ENCODE measurements at regions not wholly inside any gene's neighbourhood (a gene's known extent, or its start where the extent isn't known, plus 50 kb on each side); places are given as distances from the start of the nearest gene placed in this dataset.

DNA sequence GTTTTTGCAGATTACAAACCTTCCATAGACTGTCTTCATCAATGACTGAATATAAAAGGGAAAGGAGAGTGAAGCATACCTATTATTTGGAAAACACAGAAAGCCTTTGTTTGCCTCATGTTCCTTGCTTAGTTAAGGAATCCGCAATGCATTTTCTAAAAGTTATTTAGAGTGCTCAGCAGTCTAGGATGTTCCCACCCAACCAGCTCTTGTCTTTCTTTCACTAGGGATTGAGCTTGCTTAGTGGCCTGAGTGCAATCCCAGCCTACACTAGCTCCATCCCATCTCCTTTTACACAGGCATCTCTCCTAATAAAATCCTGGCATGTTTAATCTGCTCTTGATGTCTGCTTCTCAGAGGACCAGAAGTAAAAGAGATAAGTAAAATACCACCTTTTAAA, 850.5 kb upstream of the GJE1 start:
- DNase-seq (ENCODE audit: low read depth), result no peak
- no peak overlapping the region for H3K4me3 ChIP-seq (ENCODE audit: low read depth, low read length)
- TF ChIP-seq, protein P1, sequence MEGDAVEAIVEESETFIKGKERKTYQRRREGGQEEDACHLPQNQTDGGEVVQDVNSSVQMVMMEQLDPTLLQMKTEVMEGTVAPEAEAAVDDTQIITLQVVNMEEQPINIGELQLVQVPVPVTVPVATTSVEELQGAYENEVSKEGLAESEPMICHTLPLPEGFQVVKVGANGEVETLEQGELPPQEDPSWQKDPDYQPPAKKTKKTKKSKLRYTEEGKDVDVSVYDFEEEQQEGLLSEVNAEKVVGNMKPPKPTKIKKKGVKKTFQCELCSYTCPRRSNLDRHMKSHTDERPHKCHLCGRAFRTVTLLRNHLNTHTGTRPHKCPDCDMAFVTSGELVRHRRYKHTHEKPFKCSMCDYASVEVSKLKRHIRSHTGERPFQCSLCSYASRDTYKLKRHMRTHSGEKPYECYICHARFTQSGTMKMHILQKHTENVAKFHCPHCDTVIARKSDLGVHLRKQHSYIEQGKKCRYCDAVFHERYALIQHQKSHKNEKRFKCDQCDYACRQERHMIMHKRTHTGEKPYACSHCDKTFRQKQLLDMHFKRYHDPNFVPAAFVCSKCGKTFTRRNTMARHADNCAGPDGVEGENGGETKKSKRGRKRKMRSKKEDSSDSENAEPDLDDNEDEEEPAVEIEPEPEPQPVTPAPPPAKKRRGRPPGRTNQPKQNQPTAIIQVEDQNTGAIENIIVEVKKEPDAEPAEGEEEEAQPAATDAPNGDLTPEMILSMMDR (IDR thresholded peaks at IDR 0.05; ENCODE audit: insufficient read depth, low read length), result no peak

DNA sequence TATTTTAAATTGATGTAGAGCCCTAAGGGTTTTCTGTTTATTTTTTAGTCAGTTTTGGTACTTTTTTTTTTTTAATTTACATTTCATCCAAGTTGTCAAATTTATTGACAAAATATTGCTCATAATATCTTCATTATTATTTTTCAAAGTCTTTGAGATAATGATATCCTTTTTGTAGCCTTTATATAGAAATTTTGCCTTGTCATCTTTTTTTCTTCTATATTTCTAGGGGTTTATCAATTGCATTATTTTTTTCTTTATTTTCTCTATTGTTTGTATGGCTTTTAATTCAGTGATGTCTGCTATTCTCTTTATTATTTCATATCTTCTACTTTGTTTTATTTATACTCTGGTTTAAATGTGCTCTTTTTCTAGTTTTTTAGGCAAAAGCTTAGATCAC, 863.0 kb upstream of the GJE1 start:
- DNase-seq (ENCODE audit: low read depth), result no peak
- TF ChIP-seq, protein P1 (IDR thresholded peaks at IDR 0.05; ENCODE audit: insufficient read depth, low read length), result no peak
- no peak overlapping the region for H3K4me3 ChIP-seq (ENCODE audit: low read depth, low read length)

DNA sequence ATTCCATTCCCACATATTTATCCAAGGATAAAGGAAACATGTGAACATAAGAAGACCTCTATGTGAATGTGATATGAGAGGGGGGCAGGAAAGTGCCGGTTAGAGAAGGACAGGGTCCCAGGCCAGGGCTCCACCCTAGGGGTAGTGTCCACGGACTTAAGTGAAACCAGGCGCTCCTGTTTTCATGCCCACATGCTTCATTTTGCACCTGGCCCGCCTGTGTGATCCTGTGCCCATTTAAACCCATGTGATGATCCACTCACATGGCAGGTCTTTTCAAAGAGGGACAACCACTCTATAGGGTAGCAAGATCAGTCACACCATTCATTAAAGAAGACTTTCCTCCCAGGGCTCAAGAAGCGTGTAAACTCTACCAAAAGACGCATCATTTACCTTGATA, 865.3 kb upstream of the GJE1 start:
- no peak overlapping the region for H3K4me3 ChIP-seq (ENCODE audit: low read depth, low read length)
- TF ChIP-seq, protein P1 (IDR thresholded peaks at IDR 0.05; ENCODE audit: insufficient read depth, low read length), result no peak
- DNase-seq (ENCODE audit: low read depth), result no peak

DNA sequence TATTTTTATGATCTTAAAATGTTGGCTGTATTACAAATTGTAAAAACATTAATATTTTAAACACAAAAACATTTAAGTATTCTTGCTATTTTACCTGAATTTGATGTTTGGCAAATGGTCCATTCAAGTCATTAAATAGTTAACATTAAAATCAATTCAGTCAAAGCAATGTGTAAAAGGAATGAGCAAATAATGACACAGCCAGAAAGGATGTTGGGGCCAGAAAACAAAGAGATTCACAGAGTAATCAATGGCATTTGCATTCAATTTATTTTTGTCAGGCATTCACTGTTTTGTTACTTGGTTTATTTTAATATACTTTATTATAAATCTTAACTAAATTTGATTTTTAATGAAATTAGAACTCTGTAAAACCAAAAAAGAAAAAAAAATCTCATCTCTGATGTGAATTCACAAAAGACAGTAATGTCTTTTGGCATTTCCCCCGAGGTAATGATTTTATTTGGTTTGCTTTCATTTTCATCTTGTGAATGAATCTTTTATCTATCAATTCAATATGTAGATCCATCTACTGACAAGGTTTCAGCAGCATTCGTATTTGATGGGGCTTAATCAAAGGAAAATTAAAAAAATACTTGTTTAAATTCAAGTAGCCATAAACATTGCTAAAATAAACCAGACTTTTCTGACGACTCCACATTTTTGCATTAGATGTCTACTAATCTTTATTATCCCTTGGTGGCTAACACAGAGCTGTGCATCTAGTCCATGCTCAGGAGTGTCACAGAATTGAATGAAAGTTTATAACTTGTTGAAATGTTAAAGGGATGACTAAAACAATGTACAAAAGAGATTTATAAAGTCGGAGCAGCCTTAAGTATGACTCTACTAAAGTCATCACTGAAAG, 866.7 kb upstream of the GJE1 start:
- peak; percentile 17 for DNase-seq (ENCODE audit: low read depth)
- TF ChIP-seq, protein P1 (IDR thresholded peaks at IDR 0.05; ENCODE audit: insufficient read depth, low read length), result no peak
- peak overlapping the region; percentile 29 for H3K4me3 ChIP-seq (ENCODE audit: low read depth, low read length)

DNA sequence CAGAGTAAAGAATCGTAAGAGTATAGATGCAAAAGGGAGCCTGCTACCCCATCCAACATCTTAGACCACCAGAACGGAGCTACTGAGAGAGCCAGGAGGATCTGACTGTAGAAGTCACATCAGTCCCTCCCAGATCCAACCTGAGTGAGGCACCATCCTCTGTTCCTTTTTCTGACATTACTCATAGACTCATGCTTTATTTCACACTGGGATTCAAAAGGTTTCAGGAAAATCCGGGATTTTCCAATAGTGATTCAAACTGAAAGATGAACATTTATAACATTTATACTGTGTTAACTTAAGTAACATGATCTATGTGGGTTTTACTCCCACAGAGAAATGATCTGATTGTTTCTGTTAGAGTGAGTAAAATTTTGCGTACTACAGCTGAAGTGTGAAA, 868.6 kb upstream of the GJE1 start:
- no peak for DNase-seq (ENCODE audit: low read depth)
- TF ChIP-seq, protein P1 (IDR thresholded peaks at IDR 0.05; ENCODE audit: insufficient read depth, low read length), result no peak
- no peak overlapping the region for H3K4me3 ChIP-seq (ENCODE audit: low read depth, low read length)

DNA sequence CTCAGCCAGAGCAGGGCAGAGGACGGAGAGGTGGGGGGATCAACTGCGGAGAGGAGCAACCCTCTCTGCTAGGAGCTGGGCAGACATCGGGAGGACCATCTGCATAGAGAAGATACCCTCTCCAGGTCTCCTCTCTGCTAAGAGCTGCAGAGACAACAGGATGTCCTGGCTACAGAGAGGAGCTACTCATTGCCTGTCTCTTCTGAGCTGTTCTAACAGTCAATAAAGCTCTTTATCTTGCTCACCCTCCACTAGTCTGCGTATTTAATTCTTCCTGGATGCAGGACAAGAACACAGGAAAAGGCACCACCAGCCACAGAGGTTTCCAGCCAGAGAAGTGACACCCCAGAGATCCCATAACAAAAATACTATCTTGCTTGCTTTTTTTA, 871.1 kb upstream of the GJE1 start:
- no peak for DNase-seq (ENCODE audit: low read depth)
- TF ChIP-seq, protein P1 (IDR thresholded peaks at IDR 0.05; ENCODE audit: insufficient read depth, low read length), result no peak
- no peak overlapping the region for H3K4me3 ChIP-seq (ENCODE audit: low read depth, low read length)
